GM12864 (cell line): ENCODE measurements at regions not wholly inside any gene's neighbourhood (a gene's known extent, or its start where the extent isn't known, plus 50 kb on each side); places are given as distances from the start of the nearest gene placed in this dataset.
"Not testable (repeated sequence)": the region's sequence is repeated elsewhere in the genome, so short reads cannot be mapped to it uniquely, and the experiment has no call there.

ENCODE experiments used
- DNase-seq: peaks from one replicate; pipeline ENCODE4 v3.0.0-alpha.2; 2011; ENCODE audit warnings: low read depth
- H3K4me3 ChIP-seq: 2 replicates; pipeline ENCODE4 v1.5.1; 2011; ENCODE audit warnings: mild to moderate bottlenecking, low read depth, low read length, control low read depth
- CTCF ChIP-seq: IDR thresholded peaks from 2 replicates; pipeline ENCODE4 v1.5.1; 2011; ENCODE audit warnings: low read depth, mild to moderate bottlenecking, moderate library complexity, low read length, control low read depth, inconsistent platforms; ENCODE audit errors: missing control alignments

DNA sequence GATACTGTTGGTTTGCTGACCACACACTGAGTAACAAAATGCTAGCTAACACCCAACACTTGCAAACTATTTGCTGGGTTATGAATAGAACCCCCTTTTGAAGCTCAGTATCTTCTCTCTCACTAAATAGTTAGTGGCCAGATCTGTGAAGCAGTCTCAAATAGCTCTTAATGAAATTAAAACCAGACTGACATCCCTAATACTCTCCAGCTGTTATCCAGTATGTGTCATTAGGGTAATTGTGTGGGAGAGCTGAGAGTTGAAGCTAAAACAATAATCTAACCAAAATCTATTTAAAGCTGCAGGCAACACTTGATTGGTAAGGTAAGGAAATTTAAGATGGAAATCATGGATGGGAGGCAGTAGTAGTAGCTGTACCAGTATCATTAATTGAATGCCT, 110.4 kb upstream of the RORA start:
- DNase-seq: no peak
- H3K4me3 ChIP-seq: no peak overlapping the region
- no peak for TF ChIP-seq CTCF

DNA sequence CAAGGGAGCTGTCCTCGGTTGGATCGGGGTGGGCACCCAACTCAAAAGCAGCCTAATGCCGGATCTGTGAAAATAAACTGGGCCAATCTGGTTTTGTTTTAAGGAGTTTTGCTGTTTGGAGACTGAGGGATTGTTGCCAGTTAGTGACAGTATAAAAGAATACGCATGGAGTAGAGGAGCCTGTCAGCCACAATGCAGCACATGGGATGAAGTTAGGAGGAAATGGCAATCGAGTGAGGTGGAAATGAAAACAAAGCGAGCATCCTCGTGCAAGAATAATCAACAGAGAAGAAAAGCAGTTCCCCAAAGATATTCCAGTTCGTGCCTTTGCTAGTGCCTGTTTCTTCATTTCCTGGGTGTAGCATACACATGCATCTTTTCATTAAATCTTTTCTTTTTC, 108.4 kb upstream of the RORA start:
- no peak for DNase-seq
- H3K4me3 ChIP-seq: no peak overlapping the region
- no peak for TF ChIP-seq CTCF

- no peak for DNase-seq
These were observed 107.0 kb upstream of the RORA start for GRCh38 chr15:61336026-61336638.

GRCh38 chr15:61334714-61335113, 105.6 kb upstream of the RORA start:
- DNase-seq: not testable (repeated sequence)

More at GRCh38 chr15:61336026-61336638, 107.0 kb upstream of the RORA start:
- H3K4me3 ChIP-seq: no peak overlapping the region
- no peak for TF ChIP-seq CTCF

GRCh38 chr15:61331019-61331418, 101.9 kb upstream of the RORA start:
- TF ChIP-seq CTCF: no peak
- H3K4me3 ChIP-seq: no peak overlapping the region

More at GRCh38 chr15:61334714-61335113, 105.6 kb upstream of the RORA start:
- H3K4me3 ChIP-seq: not testable (repeated sequence)

DNA sequence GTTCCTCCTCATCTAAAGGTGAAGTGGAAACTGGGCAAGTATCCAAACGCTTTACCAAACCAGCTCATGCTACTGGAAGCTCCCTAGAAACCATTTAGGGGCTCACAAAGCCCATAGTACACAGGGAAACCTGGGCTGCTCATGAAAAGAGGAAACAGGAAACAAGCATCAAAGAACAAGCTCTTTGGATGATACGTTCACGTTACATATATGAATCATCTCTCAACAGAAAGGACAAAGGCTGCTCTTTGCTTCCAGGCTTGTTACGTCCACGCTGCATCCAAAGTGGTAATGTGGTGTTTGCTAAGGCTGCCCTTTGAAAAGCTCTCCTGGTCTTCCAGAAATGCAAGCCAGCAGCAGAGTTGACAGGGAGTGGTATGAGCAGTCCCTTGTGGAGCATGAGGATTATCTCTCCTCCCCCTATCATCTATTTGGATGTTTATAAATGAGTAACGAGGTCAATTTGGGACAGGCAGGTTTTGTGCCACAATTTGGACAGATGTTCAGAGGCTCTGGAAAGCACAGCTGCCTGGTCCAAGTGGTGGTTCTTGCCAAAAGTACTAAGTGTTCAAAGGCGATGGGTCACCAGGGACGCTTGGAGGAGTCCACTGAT, 98.0 kb upstream of the RORA start:
- no peak overlapping the region for H3K4me3 ChIP-seq
- no peak for DNase-seq
- no peak for TF ChIP-seq CTCF

More at GRCh38 chr15:61331019-61331418, 101.9 kb upstream of the RORA start:
- DNase-seq: no peak

GRCh38 chr15:61319892-61320291, 90.8 kb upstream of the RORA start:
- H3K4me3 ChIP-seq: no peak overlapping the region
- TF ChIP-seq CTCF: no peak
- DNase-seq: no peak
